GM21526 (cell line): ENCODE measurements at regions not wholly inside any gene's neighbourhood (a gene's known extent, or its start where the extent isn't known, plus 50 kb on each side); places are given as distances from the start of the nearest gene placed in this dataset.
"Not testable (repeated sequence)": the region's sequence is repeated elsewhere in the genome, so short reads cannot be mapped to it uniquely, and the experiment has no call there.

Experiments used
- ATAC-seq: cut with Tn5 transposase; IDR thresholded peaks from one replicate; pipeline ENCODE4 v1.9.1; 2021; ENCODE audit warnings: moderate library complexity; ENCODE audit not compliant: unreplicated experiment, low FRiP score

GRCh38 chr17:6893382-6894205 is 62.1 kb upstream of the TEKT1 start:
- no peak for ATAC-seq

GRCh38 chr17:6894206-6894528 is 62.6 kb upstream of the TEKT1 start:
- ATAC-seq: no peak

GRCh38 chr17:6901086-6901485 is 69.6 kb upstream of the TEKT1 start:
- no peak for ATAC-seq

- ATAC-seq: no peak
Measured at GRCh38 chr17:6903326-6903900, 71.9 kb upstream of the TEKT1 start.

- ATAC-seq: no peak
Measured at GRCh38 chr17:6908807-6909206, 77.3 kb upstream of the TEKT1 start.

- no peak for ATAC-seq
Measured at GRCh38 chr17:6910987-6911603, 79.6 kb upstream of the TEKT1 start.

GRCh38 chr17:6912110-6913051 is 80.9 kb upstream of the TEKT1 start:
- ATAC-seq: no peak

GRCh38 chr17:6913608-6914443 is 82.0 kb upstream of the ALOX12 start:
- peak; percentile 50 for ATAC-seq

- no peak for ATAC-seq
Measured at GRCh38 chr17:6914711-6915110, 81.1 kb upstream of the ALOX12 start.

GRCh38 chr17:6915620-6916019 is 80.2 kb upstream of the ALOX12 start:
- no peak for ATAC-seq

- ATAC-seq: no peak
Measured at GRCh38 chr17:6919158-6919557, 76.7 kb upstream of the ALOX12 start.

- ATAC-seq: no peak
Measured at GRCh38 chr17:6923385-6923784, 72.5 kb upstream of the ALOX12 start.

- ATAC-seq: no peak
Measured at GRCh38 chr17:6924208-6924607, 71.6 kb upstream of the ALOX12 start.

GRCh38 chr17:6926667-6927066 is 69.2 kb upstream of the ALOX12 start:
- no peak for ATAC-seq

GRCh38 chr17:6927290-6928126 is 68.3 kb upstream of the ALOX12 start:
- no peak for ATAC-seq

- ATAC-seq: no peak
Measured at GRCh38 chr17:6928193-6928592, 67.7 kb upstream of the ALOX12 start.

- no peak for ATAC-seq
Measured at GRCh38 chr17:6930749-6931148, 65.1 kb upstream of the ALOX12 start.

GRCh38 chr17:6934544-6934943 is 61.3 kb upstream of the ALOX12 start:
- ATAC-seq: not testable (repeated sequence)

- no peak for ATAC-seq
Measured at GRCh38 chr17:6936370-6937028, 59.4 kb upstream of the ALOX12 start.
